ENCODE measurements at regions not wholly inside any gene's neighbourhood (a gene's known extent, or its start where the extent isn't known, plus 50 kb on each side); places are given as distances from the start of the nearest gene placed in this dataset.

- TF ChIP-seq FOXJ3 (CRISPR knock-in tag; IDR thresholded peaks at IDR 0.05), result no peak
- no peak for TF ChIP-seq SIN3A (IDR thresholded peaks at IDR 0.05; ENCODE audit: borderline replicate concordance, low read depth, low read length)
- no peak for TF ChIP-seq CTCF (IDR thresholded peaks at IDR 0.05)
- no peak for TF ChIP-seq EP300 (IDR thresholded peaks at IDR 0.05; ENCODE audit: borderline replicate concordance in 1 of 2, low read depth in 1 of 2, low read length in 1 of 2)
Observed at GRCh38 chrX:147533426-147533825, 378.3 kb upstream of the FMR1 start.

Data from SK-N-SH (cell line).